ENCODE measurements at regions not wholly inside any gene's neighbourhood (a gene's known extent, or its start where the extent isn't known, plus 50 kb on each side); places are given as distances from the start of the nearest gene placed in this dataset.
"Not testable (repeated sequence)": the region's sequence is repeated elsewhere in the genome, so short reads cannot be mapped to it uniquely, and the experiment has no call there.

GRCh38 chr6:121548131-121548530, 112.7 kb downstream of the GJA1 start:
- DNase-seq, result no peak
- 46 to 49% methylated on average over 3 of the region's 3 CpGs for WGBS, 2 donors (ENCODE audit: low coverage in 1 of 2)
- no peaks in the 10 kb centered on the region for H3K9me3 ChIP-seq
- intact Hi-C loops (cut with DNase I; ENCODE audit: low total_unique reads) (no loop called here), in situ Hi-C loops (cut with MboI; ENCODE audit: low pct_ligation_motif_present in 1 of 4, low pct_unique_long_range_greater_than_20kb in 1 of 4, low sequenced_read_pairs in 3 of 4) (no loop called here)
- H3K4me3 ChIP-seq, result no peak overlapping the region
- no peak overlapping the region for H3K27ac ChIP-seq
- no peaks in the 10 kb centered on the region for H3K36me3 ChIP-seq
- TF ChIP-seq POLR2A (IDR thresholded peaks at IDR 0.05), result no peak
- H3K27me3 ChIP-seq, result no peaks in the 10 kb centered on the region
- H3K4me1 ChIP-seq, result no peaks in the 10 kb centered on the region

DNA sequence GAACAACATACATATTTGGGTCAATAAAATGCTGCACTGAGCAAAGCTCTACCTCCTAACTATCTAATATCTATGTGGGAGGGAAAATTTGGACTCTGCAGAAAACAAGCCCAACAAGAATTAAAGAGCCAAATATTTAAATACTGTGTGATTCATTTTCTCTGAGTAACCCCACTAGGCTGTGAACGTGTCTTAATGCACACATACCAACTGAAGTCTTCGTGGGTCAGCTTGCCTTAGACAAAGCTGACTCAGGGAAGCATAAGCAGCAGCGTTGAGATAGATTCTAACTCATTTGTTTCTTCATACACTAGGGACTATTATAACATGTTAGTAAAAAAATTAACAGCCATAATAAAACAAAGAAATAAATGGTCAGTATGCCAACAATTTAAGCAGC, 114.3 kb downstream of the GJA1 start:
- DNase-seq, result no peak
- WGBS, 2 donors (ENCODE audit: low coverage in 1 of 2), result 45 to 48% methylated on average over 3 of the region's 3 CpGs

DNA sequence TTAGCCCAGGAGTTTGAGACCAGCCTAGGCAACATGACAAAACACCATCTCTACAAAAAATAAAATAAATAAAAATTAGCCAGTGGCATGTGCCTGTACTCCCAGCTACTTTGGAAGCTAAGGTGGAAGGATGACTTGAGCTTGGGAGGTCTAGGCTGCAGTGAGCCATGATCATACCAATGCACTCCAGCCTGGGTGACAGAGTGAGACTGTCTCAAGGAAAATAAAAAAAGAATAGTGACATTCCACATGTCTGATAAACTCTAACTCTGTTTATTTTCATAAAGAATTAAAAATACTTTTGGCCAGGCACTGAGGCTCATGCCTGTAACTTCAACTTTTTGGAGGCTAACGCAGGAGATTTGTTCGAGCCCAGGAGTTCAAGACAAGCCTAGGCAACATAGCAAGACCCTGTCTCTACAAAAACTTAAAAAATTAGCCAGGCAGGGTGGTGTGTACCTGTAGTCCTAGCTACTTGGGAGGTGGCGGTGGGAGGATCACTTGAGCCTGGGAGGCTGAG, 115.1 kb downstream of the GJA1 start:
- in situ Hi-C loops (cut with MboI; ENCODE audit: low pct_ligation_motif_present in 1 of 4, low pct_unique_long_range_greater_than_20kb in 1 of 4, low sequenced_read_pairs in 3 of 4), result no loop called here
- intact Hi-C loops (cut with DNase I; ENCODE audit: low total_unique reads), result no loop called here
- no peaks in the 10 kb centered on the region for H3K4me1 ChIP-seq

More for the DNA sequence above, 114.3 kb downstream of the GJA1 start:
- Histone ChIP-seq H3K27ac (no peak overlapping the region), H3K27me3 (no peaks in the 10 kb centered on the region), H3K4me1 (no peaks in the 10 kb centered on the region), H3K36me3 (no peaks in the 10 kb centered on the region), H3K4me3 (no peak overlapping the region), H3K9me3 (no peaks in the 10 kb centered on the region)
- in situ Hi-C loops (cut with MboI; ENCODE audit: low pct_ligation_motif_present in 1 of 4, low pct_unique_long_range_greater_than_20kb in 1 of 4, low sequenced_read_pairs in 3 of 4) (no loop called here), intact Hi-C loops (cut with DNase I; ENCODE audit: low total_unique reads) (no loop called here)
- TF ChIP-seq POLR2AphosphoS5 (IDR thresholded peaks at IDR 0.05), result no peak
- TF ChIP-seq CTCF (IDR thresholded peaks at IDR 0.05), result no peak
- TF ChIP-seq EP300 (IDR thresholded peaks at IDR 0.05; ENCODE audit: low read depth), result no peak
- TF ChIP-seq POLR2A (IDR thresholded peaks at IDR 0.05), result no peak

DNA sequence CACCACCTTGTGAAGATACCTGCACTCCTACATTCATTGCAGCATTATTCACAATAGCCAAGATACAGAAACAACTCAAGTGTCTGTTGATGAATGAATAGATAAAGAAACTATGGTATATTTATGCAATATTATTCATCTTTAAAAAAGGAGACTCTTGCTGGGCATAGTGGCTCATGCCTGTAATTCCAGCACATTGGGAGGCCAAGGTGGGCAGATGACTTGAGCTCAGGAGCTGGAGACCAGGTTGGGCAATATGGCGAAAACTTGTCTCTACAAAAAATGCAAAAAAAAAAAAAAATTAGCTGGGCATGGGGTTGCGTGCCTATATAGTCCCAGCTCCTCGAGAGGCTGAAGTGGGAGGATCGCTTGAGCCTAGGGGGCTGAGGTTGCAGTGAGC, 119.8 kb downstream of the GJA1 start:
- DNase-seq, result no peak
- intact Hi-C loops (cut with DNase I; ENCODE audit: low total_unique reads), result no loop called here
- Histone ChIP-seq H3K4me1 (no peaks in the 10 kb centered on the region), H3K4me3 (no peak overlapping the region), H3K27me3 (no peaks in the 10 kb centered on the region), H3K36me3 (no peaks in the 10 kb centered on the region), H3K9me3 (no peaks in the 10 kb centered on the region), H3K27ac (no peak overlapping the region)
- 86 to 94% methylated on average over 4 of the region's 4 CpGs for WGBS, 2 donors (ENCODE audit: low coverage in 1 of 2)
- in situ Hi-C loops (cut with MboI; ENCODE audit: low pct_ligation_motif_present in 1 of 4, low pct_unique_long_range_greater_than_20kb in 1 of 4, low sequenced_read_pairs in 3 of 4), result no loop called here
- no peak for TF ChIP-seq POLR2AphosphoS5 (IDR thresholded peaks at IDR 0.05)
- no peak for TF ChIP-seq CTCF (IDR thresholded peaks at IDR 0.05)
- TF ChIP-seq POLR2A (IDR thresholded peaks at IDR 0.05), result no peak
- TF ChIP-seq EP300 (IDR thresholded peaks at IDR 0.05; ENCODE audit: low read depth), result no peak

More for the DNA sequence above, 115.1 kb downstream of the GJA1 start:
- Histone ChIP-seq H3K4me3 (no peak overlapping the region), H3K27ac (no peak overlapping the region), H3K36me3 (no peaks in the 10 kb centered on the region), H3K9me3 (no peaks in the 10 kb centered on the region), H3K27me3 (no peaks in the 10 kb centered on the region)
- no peak for DNase-seq
- TF ChIP-seq POLR2A (IDR thresholded peaks at IDR 0.05), result no peak
- TF ChIP-seq EP300 (IDR thresholded peaks at IDR 0.05; ENCODE audit: low read depth), result no peak
- no peak for TF ChIP-seq POLR2AphosphoS5 (IDR thresholded peaks at IDR 0.05)
- TF ChIP-seq CTCF (IDR thresholded peaks at IDR 0.05), result no peak
- 87 to 100% methylated on average over 1 to 3 of the region's 3 CpGs for WGBS, 2 donors (ENCODE audit: low coverage in 1 of 2)

DNA sequence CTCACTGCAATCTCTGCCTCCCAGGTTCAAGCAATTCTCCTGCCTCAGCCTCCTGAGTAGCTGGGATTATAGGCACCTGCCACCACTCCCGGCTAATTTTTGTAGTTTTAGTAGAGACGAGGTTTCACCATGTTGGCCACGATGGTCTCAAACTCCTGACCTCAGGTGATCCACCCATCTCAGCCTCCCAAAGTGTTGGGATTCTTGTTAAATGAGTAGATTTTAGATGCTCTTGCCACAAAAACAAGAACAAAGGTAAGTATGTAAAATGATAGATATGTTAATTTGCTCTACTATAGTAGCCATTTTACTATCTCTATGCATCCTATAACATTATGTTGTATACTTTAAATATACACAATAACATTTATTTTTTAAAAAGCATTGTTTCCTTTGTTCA, 120.7 kb downstream of the GJA1 start:
- H3K4me1 ChIP-seq; DNase-seq; in situ Hi-C loops (cut with MboI; ENCODE audit: low pct_ligation_motif_present in 1 of 4, low pct_unique_long_range_greater_than_20kb in 1 of 4, low sequenced_read_pairs in 3 of 4); H3K27me3 ChIP-seq; intact Hi-C loops (cut with DNase I; ENCODE audit: low total_unique reads); H3K9me3 ChIP-seq; H3K4me3 ChIP-seq; H3K27ac ChIP-seq; H3K36me3 ChIP-seq: not testable (repeated sequence)
- 99 to 100% methylated on average over 2 to 3 of the region's 3 CpGs for WGBS, 2 donors (ENCODE audit: low coverage in 1 of 2)

All from transverse colon (tissue), 4 donors.